ENCODE measurements at regions not wholly inside any gene's neighbourhood (a gene's known extent, or its start where the extent isn't known, plus 50 kb on each side); places are given as distances from the start of the nearest gene placed in this dataset.
"Not testable (repeated sequence)": the region's sequence is repeated elsewhere in the genome, so short reads cannot be mapped to it uniquely, and the experiment has no call there.

DNA sequence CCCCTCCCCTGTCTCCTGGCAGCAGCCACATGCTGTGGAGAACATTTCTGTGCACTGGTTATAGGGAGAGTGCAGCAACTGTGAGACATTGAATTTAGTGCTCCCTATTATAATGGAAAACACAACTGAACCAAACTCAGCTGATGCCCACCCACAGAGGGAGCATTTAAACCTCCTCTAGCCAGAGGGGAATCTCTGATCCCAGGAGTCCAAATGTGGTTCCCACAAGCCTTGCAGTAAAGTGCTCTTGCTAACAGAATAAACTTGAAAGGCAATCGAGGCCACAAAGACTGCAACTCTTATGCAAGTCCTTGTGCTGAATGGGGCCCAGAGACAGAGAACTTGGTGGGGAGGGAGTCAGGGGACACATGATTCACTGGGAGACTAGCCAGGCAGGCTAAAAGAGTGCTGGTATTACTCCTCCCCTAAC, 638.8 kb upstream of the VRK2 start:
- intact Hi-C loops (cut with DNase I), result no loop called here
- no peak overlapping the region for H3K4me3 ChIP-seq
- H3K4me1 ChIP-seq, result no peaks in the 10 kb centered on the region
- no peak for DNase-seq
- no peaks in the 10 kb centered on the region for H3K36me3 ChIP-seq
- 56 to 64% methylated on average over 1 of the region's 1 CpG for WGBS, 2 donors
- no peak for TF ChIP-seq EP300 (IDR thresholded peaks at IDR 0.05)
- no peak for TF ChIP-seq POLR2AphosphoS5 (IDR thresholded peaks at IDR 0.05)
- TF ChIP-seq, protein P1, sequence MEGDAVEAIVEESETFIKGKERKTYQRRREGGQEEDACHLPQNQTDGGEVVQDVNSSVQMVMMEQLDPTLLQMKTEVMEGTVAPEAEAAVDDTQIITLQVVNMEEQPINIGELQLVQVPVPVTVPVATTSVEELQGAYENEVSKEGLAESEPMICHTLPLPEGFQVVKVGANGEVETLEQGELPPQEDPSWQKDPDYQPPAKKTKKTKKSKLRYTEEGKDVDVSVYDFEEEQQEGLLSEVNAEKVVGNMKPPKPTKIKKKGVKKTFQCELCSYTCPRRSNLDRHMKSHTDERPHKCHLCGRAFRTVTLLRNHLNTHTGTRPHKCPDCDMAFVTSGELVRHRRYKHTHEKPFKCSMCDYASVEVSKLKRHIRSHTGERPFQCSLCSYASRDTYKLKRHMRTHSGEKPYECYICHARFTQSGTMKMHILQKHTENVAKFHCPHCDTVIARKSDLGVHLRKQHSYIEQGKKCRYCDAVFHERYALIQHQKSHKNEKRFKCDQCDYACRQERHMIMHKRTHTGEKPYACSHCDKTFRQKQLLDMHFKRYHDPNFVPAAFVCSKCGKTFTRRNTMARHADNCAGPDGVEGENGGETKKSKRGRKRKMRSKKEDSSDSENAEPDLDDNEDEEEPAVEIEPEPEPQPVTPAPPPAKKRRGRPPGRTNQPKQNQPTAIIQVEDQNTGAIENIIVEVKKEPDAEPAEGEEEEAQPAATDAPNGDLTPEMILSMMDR (IDR thresholded peaks at IDR 0.05), result no peak
- TF ChIP-seq POLR2A (IDR thresholded peaks at IDR 0.05), result no peak
- peaks cover 0 to 4% (median 0%) of the 10 kb centered on the region in 4 donors for H3K9me3 ChIP-seq
- H3K27ac ChIP-seq, result no peak overlapping the region
- no peaks in the 10 kb centered on the region for H3K27me3 ChIP-seq

DNA sequence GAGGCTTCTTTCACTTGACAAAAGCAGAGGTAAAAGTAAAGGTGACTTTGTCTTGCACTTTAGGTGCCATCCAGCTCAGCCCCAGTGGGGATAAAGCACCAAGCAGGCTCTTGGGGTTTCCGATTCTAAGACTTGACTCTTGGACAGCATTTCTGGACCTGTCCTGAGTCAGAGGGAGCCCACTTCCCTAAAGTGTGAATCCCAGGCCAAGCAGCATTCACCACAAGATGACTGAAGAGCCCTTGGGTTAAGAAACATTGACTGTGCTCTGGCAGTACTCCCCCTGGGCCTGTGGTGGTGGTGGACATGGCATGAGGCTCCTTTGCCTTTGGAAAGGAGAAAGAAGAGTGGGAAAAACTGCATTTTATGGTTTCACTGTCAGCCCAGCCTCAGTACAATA, 638.0 kb upstream of the VRK2 start:
- 85 to 91% methylated on average over 1 of the region's 1 CpG for WGBS, 2 donors
- intact Hi-C loops (cut with DNase I), result no loop called here
- DNase-seq, result no peak
- Histone ChIP-seq H3K4me3 (no peak overlapping the region), H3K9me3 (peaks cover 0 to 5% (median 2%) of the 10 kb centered on the region in 4 donors), H3K27me3 (no peaks in the 10 kb centered on the region), H3K27ac (no peak overlapping the region), H3K36me3 (no peaks in the 10 kb centered on the region), H3K4me1 (no peaks in the 10 kb centered on the region)
- TF ChIP-seq POLR2AphosphoS5 (IDR thresholded peaks at IDR 0.05) (no peak), POLR2A (IDR thresholded peaks at IDR 0.05) (no peak), EP300 (IDR thresholded peaks at IDR 0.05) (no peak)
- TF ChIP-seq, protein P1 (IDR thresholded peaks at IDR 0.05), result no peak

DNA sequence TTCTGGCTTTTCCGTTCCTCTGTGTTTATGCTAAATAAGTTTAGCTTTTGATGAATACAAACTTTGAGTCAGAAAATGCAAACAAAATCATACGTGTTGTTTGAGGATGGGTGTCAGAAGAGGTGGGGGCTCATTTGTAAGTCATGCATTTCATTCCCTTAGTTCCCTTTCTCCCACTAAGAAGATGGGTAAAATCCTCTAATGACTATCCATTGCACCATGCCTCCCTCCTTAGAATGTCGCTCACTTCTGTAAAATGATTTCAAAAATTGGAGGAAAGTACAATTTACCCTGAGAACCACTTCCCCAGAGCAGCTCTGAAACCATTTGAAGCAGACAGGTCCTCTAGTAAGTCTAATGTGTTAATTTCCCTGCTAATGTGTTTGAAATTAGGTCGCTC, 629.6 kb upstream of the VRK2 start:
- Histone ChIP-seq H3K27ac (no peak overlapping the region), H3K27me3 (no peaks in the 10 kb centered on the region), H3K4me3 (no peak overlapping the region), H3K9me3 (peaks cover 0 to 7% (median 2%) of the 10 kb centered on the region in 4 donors), H3K36me3 (no peaks in the 10 kb centered on the region), H3K4me1 (no peaks in the 10 kb centered on the region)
- TF ChIP-seq EP300 (IDR thresholded peaks at IDR 0.05), result no peak
- TF ChIP-seq, protein P1 (IDR thresholded peaks at IDR 0.05), result no peak
- TF ChIP-seq POLR2A (IDR thresholded peaks at IDR 0.05), result no peak
- no peak for TF ChIP-seq POLR2AphosphoS5 (IDR thresholded peaks at IDR 0.05)
- intact Hi-C loops (cut with DNase I), result no loop called here
- WGBS, 2 donors, result 69 to 75% methylated on average over 4 of the region's 4 CpGs
- no peak for DNase-seq

DNA sequence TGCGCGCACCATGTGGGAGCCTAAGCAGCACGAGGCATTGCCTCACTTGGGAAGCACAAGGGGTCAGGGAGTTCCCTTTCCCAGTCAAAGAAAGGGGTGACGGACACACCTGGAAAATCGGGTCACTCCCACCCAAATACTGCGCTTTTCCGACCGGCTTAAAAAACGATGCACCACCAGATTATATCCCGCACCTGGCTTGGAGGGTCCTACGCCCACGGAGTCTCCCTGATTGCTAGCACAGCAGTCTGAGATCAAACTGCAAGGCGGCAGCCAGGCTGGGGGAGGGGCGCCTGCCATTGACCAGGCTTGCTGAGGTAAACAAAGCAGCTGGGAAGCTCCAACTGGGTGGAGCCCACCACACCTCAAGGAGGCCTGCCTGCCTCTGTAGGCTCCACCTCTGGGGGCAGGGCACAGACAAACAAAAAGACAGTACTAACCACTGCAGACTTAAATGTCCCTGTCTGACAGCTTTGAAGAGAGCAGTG, 627.7 kb upstream of the VRK2 start:
- H3K27me3 ChIP-seq; H3K4me1 ChIP-seq; intact Hi-C loops (cut with DNase I); H3K9me3 ChIP-seq; DNase-seq; H3K27ac ChIP-seq; H3K36me3 ChIP-seq; H3K4me3 ChIP-seq: not testable (repeated sequence)
- 70 to 72% methylated on average over 14 of the region's 14 CpGs for WGBS, 2 donors

DNA sequence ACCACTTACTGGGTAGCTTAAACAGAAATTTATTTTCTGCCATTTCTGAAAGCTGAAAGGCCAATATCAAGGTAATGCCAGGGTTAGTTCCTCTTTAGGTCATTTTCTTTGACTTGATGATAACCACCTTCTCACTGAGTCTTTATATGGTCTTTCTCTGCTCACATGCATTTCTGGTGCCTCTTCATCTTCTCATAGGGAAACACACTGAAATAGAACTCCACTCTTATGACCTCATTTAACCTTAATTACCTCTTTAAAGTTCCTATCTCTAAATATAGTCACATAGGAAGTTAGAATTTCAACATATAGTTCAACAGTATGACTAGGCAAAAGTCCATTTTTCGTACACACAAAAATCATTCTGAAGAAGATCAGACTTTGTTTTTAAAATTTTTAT, 616.8 kb upstream of the VRK2 start:
- no peaks in the 10 kb centered on the region for H3K27me3 ChIP-seq
- no peak for TF ChIP-seq EP300 (IDR thresholded peaks at IDR 0.05)
- no peak for TF ChIP-seq POLR2AphosphoS5 (IDR thresholded peaks at IDR 0.05)
- TF ChIP-seq, protein P1 (IDR thresholded peaks at IDR 0.05), result no peak
- TF ChIP-seq POLR2A (IDR thresholded peaks at IDR 0.05), result no peak
- intact Hi-C loops (cut with DNase I), result no loop called here
- no peak overlapping the region for H3K27ac ChIP-seq
- H3K4me1 ChIP-seq, result no peaks in the 10 kb centered on the region
- WGBS, 2 donors, result 38 to 43% methylated on average over 1 of the region's 1 CpG
- DNase-seq, result no peak
- no peaks in the 10 kb centered on the region for H3K36me3 ChIP-seq
- no peaks in the 10 kb centered on the region for H3K9me3 ChIP-seq
- no peak overlapping the region for H3K4me3 ChIP-seq
